ENCODE measurements at regions not wholly inside any gene's neighbourhood (a gene's known extent, or its start where the extent isn't known, plus 50 kb on each side); places are given as distances from the start of the nearest gene placed in this dataset.

- intact Hi-C loops (cut with micrococcal nuclease; ENCODE audit: unreplicated experiment): no loop called here
- H4K20me1 ChIP-seq (ENCODE audit: insufficient read depth, low read length): no peaks in the 10 kb centered on the region
- no TSS peak for BruUV-seq (replicated peaks)
- H3K4me2 ChIP-seq (ENCODE audit: low read length): no peak overlapping the region
- H3K79me2 ChIP-seq (ENCODE audit: insufficient read depth, low read depth, low read length): no peaks in the 10 kb centered on the region
- no peaks in the 10 kb centered on the region for H3K4me1 ChIP-seq (ENCODE audit: insufficient read depth, low read length, poor library complexity, severe bottlenecking)
- no peak overlapping the region for H3K27ac ChIP-seq (ENCODE audit: low read depth, low read length, poor library complexity, severe bottlenecking)
- ChIA-PET POLR2A (interaction anchor here (0.8 to 1.5 kb wide), 2 partner anchors 8 to 9 kb away, joined by 3 to 7 read pairs; no protein-coding TSS in a partner anchor), CTCF (ENCODE audit: unreplicated experiment) (no interaction called here)
- no peaks in the 10 kb centered on the region for H3K9me2 ChIP-seq (ENCODE audit: insufficient read depth, low read length)
- H3K9me3 ChIP-seq (ENCODE audit: low read length): no peaks in the 10 kb centered on the region
- H2AFZ ChIP-seq (ENCODE audit: low read length): no peak overlapping the region
- TF ChIP-seq EZH2phosphoT487 (IDR thresholded peaks at IDR 0.05; ENCODE audit: borderline replicate concordance, low read depth, low read length): no peak
- TF ChIP-seq, protein P1, sequence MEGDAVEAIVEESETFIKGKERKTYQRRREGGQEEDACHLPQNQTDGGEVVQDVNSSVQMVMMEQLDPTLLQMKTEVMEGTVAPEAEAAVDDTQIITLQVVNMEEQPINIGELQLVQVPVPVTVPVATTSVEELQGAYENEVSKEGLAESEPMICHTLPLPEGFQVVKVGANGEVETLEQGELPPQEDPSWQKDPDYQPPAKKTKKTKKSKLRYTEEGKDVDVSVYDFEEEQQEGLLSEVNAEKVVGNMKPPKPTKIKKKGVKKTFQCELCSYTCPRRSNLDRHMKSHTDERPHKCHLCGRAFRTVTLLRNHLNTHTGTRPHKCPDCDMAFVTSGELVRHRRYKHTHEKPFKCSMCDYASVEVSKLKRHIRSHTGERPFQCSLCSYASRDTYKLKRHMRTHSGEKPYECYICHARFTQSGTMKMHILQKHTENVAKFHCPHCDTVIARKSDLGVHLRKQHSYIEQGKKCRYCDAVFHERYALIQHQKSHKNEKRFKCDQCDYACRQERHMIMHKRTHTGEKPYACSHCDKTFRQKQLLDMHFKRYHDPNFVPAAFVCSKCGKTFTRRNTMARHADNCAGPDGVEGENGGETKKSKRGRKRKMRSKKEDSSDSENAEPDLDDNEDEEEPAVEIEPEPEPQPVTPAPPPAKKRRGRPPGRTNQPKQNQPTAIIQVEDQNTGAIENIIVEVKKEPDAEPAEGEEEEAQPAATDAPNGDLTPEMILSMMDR (conservative IDR thresholded peaks at IDR 0.05; ENCODE audit: low read length): no peak
- no peaks in the 10 kb centered on the region for H3K36me3 ChIP-seq (ENCODE audit: insufficient read depth, low read length)
- no peak for DNase-seq (ENCODE audit: low spot score)
- no peak overlapping the region for H3K4me3 ChIP-seq (ENCODE audit: low read depth, low read length, poor library complexity, severe bottlenecking)
Observed at GRCh38 chr4:110949542-110949941, 326.7 kb upstream of the PITX2 start.

- no peaks in the 10 kb centered on the region for H3K4me1 ChIP-seq (ENCODE audit: insufficient read depth, low read length, poor library complexity, severe bottlenecking)
- H3K79me2 ChIP-seq (ENCODE audit: insufficient read depth, low read depth, low read length): no peaks in the 10 kb centered on the region
- ChIA-PET POLR2A (interaction anchor here (0.6 to 1.5 kb wide), 2 partner anchors 9 to 659 kb away, joined by 3 to 7 read pairs; no protein-coding TSS in a partner anchor), CTCF (ENCODE audit: unreplicated experiment) (no interaction called here)
- DNase-seq (ENCODE audit: low spot score): no peak
- no peaks in the 10 kb centered on the region for H3K9me3 ChIP-seq (ENCODE audit: low read length)
- H3K9me2 ChIP-seq (ENCODE audit: insufficient read depth, low read length): no peaks in the 10 kb centered on the region
- H4K20me1 ChIP-seq (ENCODE audit: insufficient read depth, low read length): no peaks in the 10 kb centered on the region
- no peaks in the 10 kb centered on the region for H3K36me3 ChIP-seq (ENCODE audit: insufficient read depth, low read length)
- H3K27ac ChIP-seq (ENCODE audit: low read depth, low read length, poor library complexity, severe bottlenecking): no peak overlapping the region
- no peak overlapping the region for H2AFZ ChIP-seq (ENCODE audit: low read length)
- BruUV-seq (replicated peaks): no TSS peak
- no peak overlapping the region for H3K4me3 ChIP-seq (ENCODE audit: low read depth, low read length, poor library complexity, severe bottlenecking)
- no peak for TF ChIP-seq EZH2phosphoT487 (IDR thresholded peaks at IDR 0.05; ENCODE audit: borderline replicate concordance, low read depth, low read length)
- intact Hi-C loops (cut with micrococcal nuclease; ENCODE audit: unreplicated experiment): no loop called here
- H3K4me2 ChIP-seq (ENCODE audit: low read length): no peak overlapping the region
Observed at GRCh38 chr4:110950731-110951130, 327.9 kb upstream of the PITX2 start.

DNA sequence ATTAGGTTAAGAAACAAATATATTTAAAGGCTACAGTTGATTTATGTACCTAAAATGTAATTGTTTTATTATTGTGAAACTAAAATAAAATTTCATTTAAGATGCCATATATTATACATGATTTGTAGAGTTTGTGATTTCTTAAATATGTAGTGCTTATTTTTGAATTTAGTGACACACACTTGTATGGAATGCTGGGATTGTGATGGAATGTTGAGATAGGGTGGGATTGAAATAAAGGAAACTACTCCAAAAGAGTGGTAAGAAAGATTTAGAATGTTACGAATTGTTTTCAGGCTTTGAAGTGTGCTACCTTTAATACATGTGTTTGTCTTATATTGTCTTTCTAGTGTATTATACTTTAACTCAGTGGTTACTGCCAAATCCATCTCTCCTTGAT, 330.3 kb upstream of the PITX2 start:
- POLR2A ChIA-PET: no interaction called here
- intact Hi-C loops (cut with micrococcal nuclease; ENCODE audit: unreplicated experiment): no loop called here
- H3K4me2 ChIP-seq (ENCODE audit: low read length): no peak overlapping the region
- H3K9me3 ChIP-seq (ENCODE audit: low read length): no peaks in the 10 kb centered on the region
- no peaks in the 10 kb centered on the region for H3K79me2 ChIP-seq (ENCODE audit: insufficient read depth, low read depth, low read length)
- no peak for DNase-seq (ENCODE audit: low spot score)
- H4K20me1 ChIP-seq (ENCODE audit: insufficient read depth, low read length): no peaks in the 10 kb centered on the region
- H2AFZ ChIP-seq (ENCODE audit: low read length): no peak overlapping the region
- CTCF ChIA-PET (ENCODE audit: unreplicated experiment): no interaction called here
- no peak for TF ChIP-seq EZH2phosphoT487 (IDR thresholded peaks at IDR 0.05; ENCODE audit: borderline replicate concordance, low read depth, low read length)
- TF ChIP-seq, protein P1 (conservative IDR thresholded peaks at IDR 0.05; ENCODE audit: low read length): no peak
- H3K4me1 ChIP-seq (ENCODE audit: insufficient read depth, low read length, poor library complexity, severe bottlenecking): no peaks in the 10 kb centered on the region
- no TSS peak for BruUV-seq (replicated peaks)
- H3K36me3 ChIP-seq (ENCODE audit: insufficient read depth, low read length): no peaks in the 10 kb centered on the region
- no peak overlapping the region for H3K4me3 ChIP-seq (ENCODE audit: low read depth, low read length, poor library complexity, severe bottlenecking)
- no peak overlapping the region for H3K27ac ChIP-seq (ENCODE audit: low read depth, low read length, poor library complexity, severe bottlenecking)
- no peaks in the 10 kb centered on the region for H3K9me2 ChIP-seq (ENCODE audit: insufficient read depth, low read length)

Measured in OCI-LY7 (cell line).